GM12878 (cell line): ENCODE measurements at regions not wholly inside any gene's neighbourhood (a gene's known extent, or its start where the extent isn't known, plus 50 kb on each side); places are given as distances from the start of the nearest gene placed in this dataset.

ENCODE experiments used
- ATAC-seq: fragments of 200-7000 bp; cut with Tn5 transposase; 3 replicates; pipeline ENCODE4 v1.9.1; 2020; ENCODE audit warnings: mild to moderate bottlenecking, moderate library complexity
- BruUV-seq: library from RNA; stranded (reverse); fragments of 400-500 nt; replicated peaks from 2 replicates; lab custom pipeline; 2021; lab: Mats Ljungman, UMichigan
- CTCF ChIA-PET: fragments of 300-600 bp; sonication (Branson Sonifier 250); formaldehyde crosslinking; extraction: SDS; loops from one replicate; lab custom pipeline; 2021; ENCODE audit warnings: inconsistent platforms; lab: Yijun Ruan, JAX
- POLR2A ChIA-PET: fragments of 350-600 bp; formaldehyde crosslinking; extraction: SDS; loops from one replicate; lab custom pipeline; 2021; ENCODE audit warnings: inconsistent platforms; lab: Charles Lee
- RAD21 ChIA-PET: fragments of 300-600 bp; sonication (Branson Sonifier 250); formaldehyde crosslinking; loops from one replicate; lab custom pipeline; 2023; ENCODE audit warnings: antibody characterized with exemption; ENCODE audit not compliant: unreplicated experiment; lab: Charles Lee
- SMC1A ChIA-PET: fragments of 300-600 bp; sonication (Branson Sonifier 250); formaldehyde crosslinking; loops from one replicate; lab custom pipeline; 2023; ENCODE audit not compliant: unreplicated experiment, uncharacterized antibody; lab: Charles Lee
- DNase-seq: peaks from one replicate; pipeline ENCODE4 v3.0.0-alpha.2; 2011; ENCODE audit warnings: low read depth, low spot score
- FAIRE-seq: peaks from 3 replicates; lab custom pipeline; 2011; peaks lifted over from hg19 to GRCh38; lab: Jason Lieb, UNC
- H2AFZ ChIP-seq: 2 replicates; pipeline ENCODE4 v1.6.0; 2011; ENCODE audit warnings: low read depth, low read length, control low read depth; ENCODE audit not compliant: control insufficient read depth
- H3K27ac ChIP-seq: 2 replicates; pipeline ENCODE4 v1.5.1; 2011; ENCODE audit warnings: control low read depth; ENCODE audit not compliant: control insufficient read depth, insufficient read depth
- H3K27me3 ChIP-seq, 2 experiments: replicated peaks in 1 of 2; 2 replicates each; pipeline versions ENCODE4 v1.6.0 to v1.6.1; 2011; ENCODE audit warnings: low read length in 1 of 2; ENCODE audit not compliant: control insufficient read depth in 2 of 2, insufficient read depth in 2 of 2
- H3K36me3 ChIP-seq, 2 experiments: 2 replicates each; pipeline ENCODE4 v1.5.1; 2011; ENCODE audit warnings: low read length in 1 of 2; ENCODE audit not compliant: control insufficient read depth in 2 of 2, insufficient read depth in 2 of 2
- H3K4me1 ChIP-seq: 2 replicates; pipeline ENCODE4 v1.6.1; 2011; ENCODE audit warnings: mild to moderate bottlenecking, low read length, moderate library complexity, mixed read lengths; ENCODE audit not compliant: control insufficient read depth, insufficient read depth
- H3K4me2 ChIP-seq: 2 replicates; pipeline ENCODE4 v1.6.0; 2011; ENCODE audit warnings: control low read depth; ENCODE audit not compliant: control insufficient read depth, insufficient read depth
- H3K4me3 ChIP-seq: fragments of 200-600 bp; sonication (generic); 2 replicates; pipeline ENCODE4 v1.5.1; 2016
- H3K79me2 ChIP-seq: 2 replicates; pipeline ENCODE4 v1.6.0; 2011; ENCODE audit warnings: low read length; ENCODE audit not compliant: control insufficient read depth, insufficient read depth
- H3K9ac ChIP-seq: 2 replicates; pipeline ENCODE4 v1.8.0; 2011; ENCODE audit warnings: low read length, control low read depth, mixed read lengths; ENCODE audit not compliant: control insufficient read depth, insufficient read depth
- H3K9me3 ChIP-seq: replicated peaks from 3 replicates; pipeline ENCODE4 v1.5.1; 2011; ENCODE audit warnings: mild to moderate bottlenecking, low read length; ENCODE audit not compliant: control insufficient read depth, insufficient read depth
- H4K20me1 ChIP-seq: 2 replicates; pipeline ENCODE4 v1.6.0; 2011; ENCODE audit not compliant: control insufficient read depth, insufficient read depth
- ATF2 ChIP-seq: IDR thresholded peaks from 2 replicates; pipeline ENCODE4 v1.6.1; 2012; ENCODE audit warnings: low read length, inconsistent platforms
- BACH1 ChIP-seq: fragments of 450-650 bp; IDR thresholded peaks from 2 replicates; pipeline ENCODE4 v1.6.1; 2017; ENCODE audit warnings: mild to moderate bottlenecking, borderline replicate concordance
- CEBPB ChIP-seq, 2 experiments: fragments of 150-350 bp in 1 of 2; IDR thresholded peaks; 2 replicates each; pipeline ENCODE4 v1.6.1; 2012 to 2014; ENCODE audit warnings: low read depth in 2 of 2, low read length in 2 of 2, borderline replicate concordance in 1 of 2, inconsistent platforms in 1 of 2
- CREB1 ChIP-seq: IDR thresholded peaks from 2 replicates; pipeline ENCODE4 v1.6.1; 2012; ENCODE audit warnings: low read depth, mild to moderate bottlenecking, inconsistent platforms
- CREM ChIP-seq: IDR thresholded peaks from 2 replicates; pipeline ENCODE4 v1.6.1; 2014; ENCODE audit warnings: antibody characterized with exemption, low read depth
- KAT2A ChIP-seq: conservative IDR thresholded peaks from 2 replicates; pipeline ENCODE4 v1.6.1; 2011; ENCODE audit warnings: low read depth, low read length; ENCODE audit not compliant: control insufficient read depth
- MAX ChIP-seq: IDR thresholded peaks from 2 replicates; pipeline ENCODE4 v1.6.1; 2012; ENCODE audit warnings: low read depth, low read length, improper control_type of control experiment
- NR2F1 ChIP-seq: fragments of 450-650 bp; conservative IDR thresholded peaks from 2 replicates; pipeline ENCODE4 v1.6.1; 2017; ENCODE audit warnings: mild to moderate bottlenecking
- RELA ChIP-seq: fragments of 450-650 bp; IDR thresholded peaks from 2 replicates; pipeline ENCODE4 v1.8.0; 2014; ENCODE audit warnings: borderline replicate concordance; ENCODE audit not compliant: partially characterized antibody
- TARDBP ChIP-seq: IDR thresholded peaks from 2 replicates; pipeline ENCODE4 v1.6.1; 2016; ENCODE audit warnings: borderline replicate concordance
- TCF3 ChIP-seq: IDR thresholded peaks from 2 replicates; pipeline ENCODE4 v1.6.1; 2012; ENCODE audit warnings: low read depth, mild to moderate bottlenecking, low read length, borderline replicate concordance; ENCODE audit not compliant: insufficient read depth
- ZNF24 ChIP-seq: fragments of 450-650 bp; IDR thresholded peaks from 2 replicates; pipeline ENCODE4 v1.6.1; 2017; ENCODE audit warnings: antibody characterized with exemption, mild to moderate bottlenecking
- WGBS: methylation state at CpG from one replicate; pipeline ENCODE4 v1.1.6; 2016; ENCODE audit warnings: low lambda C conversion rate; ENCODE audit not compliant: insufficient replicate concordance, insufficient coverage; ENCODE audit errors: missing lambda C conversion rate; 5-methylcytosine and 5-hydroxymethylcytosine counted together
- in situ Hi-C: fragments of 300-500 bp; cut with MboI; formaldehyde crosslinking; loops from 9 replicates; pipeline ENCODE4 v1.14.3; 2018; ENCODE audit warnings: mixed read lengths
- intact Hi-C: fragments of 100-400 bp; cut with micrococcal nuclease; formaldehyde crosslinking; loops from one replicate; pipeline ENCODE4 v1.14.2; 2022; ENCODE audit not compliant: unreplicated experiment
- TF ChIP-seq, protein P1 (sequence below): fragments of 450-650 bp; formaldehyde crosslinking; IDR thresholded peaks from 2 replicates; pipeline ENCODE4 v1.4.0; 2020; ENCODE audit warnings: mild to moderate bottlenecking, moderate library complexity

GRCh38 chr3:170707899-170708298 is 122.0 kb upstream of the SLC7A14 start:
- Histone ChIP-seq H3K79me2 (no peaks in the 10 kb centered on the region), H3K27me3 (no peaks in the 10 kb centered on the region; a peak in 1 of 4 replicates), H4K20me1 (no peaks in the 10 kb centered on the region), H3K36me3 (no peaks in the 10 kb centered on the region), H2AFZ (no peak overlapping the region), H3K4me3 (no peak overlapping the region), H3K4me1 (no peaks in the 10 kb centered on the region), H3K27ac (no peak overlapping the region), H3K4me2 (no peak overlapping the region), H3K9me3 (peaks cover 4% of the 10 kb centered on the region; the same call in 1 of the 3 replicates), H3K9ac (no peak overlapping the region)
- WGBS: 58% methylated on average over 2 of the region's 2 CpGs
- ChIA-PET CTCF (no interaction called here), RAD21 (no interaction called here), SMC1A (no interaction called here), POLR2A (no interaction called here)
- intact Hi-C loops (no loop called here), in situ Hi-C loops (no loop called here)
- FAIRE-seq (no peak), DNase-seq (no peak), ATAC-seq (no peak)
- TF ChIP-seq CEBPB (IDR thresholded peaks at IDR 0.05; ENCODE audit: borderline replicate concordance in 1 of 2, low read depth in 2 of 2, low read length in 2 of 2) (no peak), ATF2 (no peak), TARDBP (no peak), CREB1 (no peak), NR2F1 (no peak), TCF3 (no peak), CREM (no peak), ZNF24 (no peak), BACH1 (no peak), MAX (no peak), RELA (no peak), KAT2A (no peak)
- TF ChIP-seq, protein P1, sequence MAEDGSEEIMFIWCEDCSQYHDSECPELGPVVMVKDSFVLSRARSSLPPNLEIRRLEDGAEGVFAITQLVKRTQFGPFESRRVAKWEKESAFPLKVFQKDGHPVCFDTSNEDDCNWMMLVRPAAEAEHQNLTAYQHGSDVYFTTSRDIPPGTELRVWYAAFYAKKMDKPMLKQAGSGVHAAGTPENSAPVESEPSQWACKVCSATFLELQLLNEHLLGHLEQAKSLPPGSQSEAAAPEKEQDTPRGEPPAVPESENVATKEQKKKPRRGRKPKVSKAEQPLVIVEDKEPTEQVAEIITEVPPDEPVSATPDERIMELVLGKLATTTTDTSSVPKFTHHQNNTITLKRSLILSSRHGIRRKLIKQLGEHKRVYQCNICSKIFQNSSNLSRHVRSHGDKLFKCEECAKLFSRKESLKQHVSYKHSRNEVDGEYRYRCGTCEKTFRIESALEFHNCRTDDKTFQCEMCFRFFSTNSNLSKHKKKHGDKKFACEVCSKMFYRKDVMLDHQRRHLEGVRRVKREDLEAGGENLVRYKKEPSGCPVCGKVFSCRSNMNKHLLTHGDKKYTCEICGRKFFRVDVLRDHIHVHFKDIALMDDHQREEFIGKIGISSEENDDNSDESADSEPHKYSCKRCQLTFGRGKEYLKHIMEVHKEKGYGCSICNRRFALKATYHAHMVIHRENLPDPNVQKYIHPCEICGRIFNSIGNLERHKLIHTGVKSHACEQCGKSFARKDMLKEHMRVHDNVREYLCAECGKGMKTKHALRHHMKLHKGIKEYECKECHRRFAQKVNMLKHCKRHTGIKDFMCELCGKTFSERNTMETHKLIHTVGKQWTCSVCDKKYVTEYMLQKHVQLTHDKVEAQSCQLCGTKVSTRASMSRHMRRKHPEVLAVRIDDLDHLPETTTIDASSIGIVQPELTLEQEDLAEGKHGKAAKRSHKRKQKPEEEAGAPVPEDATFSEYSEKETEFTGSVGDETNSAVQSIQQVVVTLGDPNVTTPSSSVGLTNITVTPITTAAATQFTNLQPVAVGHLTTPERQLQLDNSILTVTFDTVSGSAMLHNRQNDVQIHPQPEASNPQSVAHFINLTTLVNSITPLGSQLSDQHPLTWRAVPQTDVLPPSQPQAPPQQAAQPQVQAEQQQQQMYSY (CRISPR knock-in tag): no peak
- no TSS peak for BruUV-seq
